Thoracic aorta (tissue), 2 donors: ENCODE measurements at regions not wholly inside any gene's neighbourhood (a gene's known extent, or its start where the extent isn't known, plus 50 kb on each side); places are given as distances from the start of the nearest gene placed in this dataset.

ENCODE experiments used
- ATAC-seq: fragments of 150-250 bp; one replicate; pipeline ENCODE4 v1.8.0; 2017; ENCODE audit warnings: low read depth; ENCODE audit not compliant: insufficient number of reproducible peaks, low FRiP score
- DNase-seq: peaks from one replicate; pipeline ENCODE4 v3.0.0-alpha.2; 2020; ENCODE audit warnings: low spot score
- H3K27ac ChIP-seq, 2 donors: fragments of 200-600 bp; sonication (generic); 1 replicate in 1 of 2; 2 replicates in 1 of 2; pipeline ENCODE4 v1.5.1; 2016; ENCODE audit warnings: mild to moderate bottlenecking in 2 of 2, moderate library complexity in 2 of 2
- H3K27me3 ChIP-seq: fragments of 200-600 bp; sonication (generic); replicated peaks from 2 replicates; pipeline ENCODE4 v1.6.0; 2016; ENCODE audit warnings: mild to moderate bottlenecking; ENCODE audit not compliant: insufficient read depth
- H3K36me3 ChIP-seq: fragments of 200-600 bp; sonication (generic); one replicate; pipeline ENCODE4 v1.5.1; 2016
- H3K4me1 ChIP-seq, 2 donors: fragments of 200-600 bp; sonication (generic); 1 replicate in 1 of 2; 2 replicates in 1 of 2; pipeline versions ENCODE4 v1.5.1 to v1.6.0; 2016; ENCODE audit warnings: low read depth in 2 of 2, mild to moderate bottlenecking in 1 of 2; ENCODE audit not compliant: control insufficient read depth in 1 of 2
- H3K4me3 ChIP-seq: fragments of 200-600 bp; sonication (generic); 2 replicates; pipeline ENCODE4 v1.5.1; 2016; ENCODE audit warnings: mild to moderate bottlenecking
- H3K9me3 ChIP-seq: fragments of 200-600 bp; sonication (generic); 2 replicates; pipeline ENCODE4 v1.5.1; 2016
- CTCF ChIP-seq: fragments of 200-600 bp; sonication (generic); IDR thresholded peaks from one replicate; pipeline ENCODE4 v1.5.1; 2019; ENCODE audit warnings: antibody characterized with exemption

- DNase-seq (no peak), ATAC-seq (no peak)
- Histone ChIP-seq H3K27ac (no peak overlapping the region), H3K9me3 (no peaks in the 10 kb centered on the region), H3K36me3 (no peaks in the 10 kb centered on the region), H3K27me3 (no peaks in the 10 kb centered on the region), H3K4me3 (no peak overlapping the region), H3K4me1 (no peaks in the 10 kb centered on the region)
- no peak for TF ChIP-seq CTCF
Observed at GRCh38 chr10:21230219-21230618, 295.3 kb downstream of the SKIDA1 start.

GRCh38 chr10:21217748-21218367 is 307.6 kb downstream of the SKIDA1 start:
- no peaks in the 10 kb centered on the region for H3K9me3 ChIP-seq
- DNase-seq (no peak), ATAC-seq (no peak)
- no peaks in the 10 kb centered on the region for H3K27me3 ChIP-seq
- TF ChIP-seq CTCF: no peak
- no peak overlapping the region for H3K4me3 ChIP-seq
- no peak overlapping the region for H3K27ac ChIP-seq
- H3K36me3 ChIP-seq: no peaks in the 10 kb centered on the region
- H3K4me1 ChIP-seq: no peaks in the 10 kb centered on the region

GRCh38 chr10:21217107-21217506 is 308.4 kb downstream of the SKIDA1 start:
- no peaks in the 10 kb centered on the region for H3K4me1 ChIP-seq
- H3K9me3 ChIP-seq: no peaks in the 10 kb centered on the region
- no peaks in the 10 kb centered on the region for H3K36me3 ChIP-seq
- H3K4me3 ChIP-seq: no peak overlapping the region
- H3K27ac ChIP-seq: no peak overlapping the region
- DNase-seq: no peak
- TF ChIP-seq CTCF: no peak
- no peak for ATAC-seq
- no peaks in the 10 kb centered on the region for H3K27me3 ChIP-seq

GRCh38 chr10:21214329-21214728 is 311.2 kb downstream of the SKIDA1 start:
- Histone ChIP-seq H3K9me3 (no peaks in the 10 kb centered on the region), H3K27me3 (no peaks in the 10 kb centered on the region), H3K36me3 (no peaks in the 10 kb centered on the region), H3K4me1 (no peaks in the 10 kb centered on the region), H3K27ac (no peak overlapping the region), H3K4me3 (no peak overlapping the region)
- TF ChIP-seq CTCF: no peak
- DNase-seq (no peak), ATAC-seq (no peak)

GRCh38 chr10:21213381-21213780 is 312.1 kb downstream of the SKIDA1 start:
- no peaks in the 10 kb centered on the region for H3K27me3 ChIP-seq
- H3K27ac ChIP-seq: no peak overlapping the region
- H3K9me3 ChIP-seq: no peaks in the 10 kb centered on the region
- H3K4me3 ChIP-seq: no peak overlapping the region
- H3K36me3 ChIP-seq: no peaks in the 10 kb centered on the region
- H3K4me1 ChIP-seq: no peaks in the 10 kb centered on the region
- ATAC-seq (no peak), DNase-seq (no peak)
- TF ChIP-seq CTCF: no peak
